ENCODE measurements at regions not wholly inside any gene's neighbourhood (a gene's known extent, or its start where the extent isn't known, plus 50 kb on each side); places are given as distances from the start of the nearest gene placed in this dataset.

DNA sequence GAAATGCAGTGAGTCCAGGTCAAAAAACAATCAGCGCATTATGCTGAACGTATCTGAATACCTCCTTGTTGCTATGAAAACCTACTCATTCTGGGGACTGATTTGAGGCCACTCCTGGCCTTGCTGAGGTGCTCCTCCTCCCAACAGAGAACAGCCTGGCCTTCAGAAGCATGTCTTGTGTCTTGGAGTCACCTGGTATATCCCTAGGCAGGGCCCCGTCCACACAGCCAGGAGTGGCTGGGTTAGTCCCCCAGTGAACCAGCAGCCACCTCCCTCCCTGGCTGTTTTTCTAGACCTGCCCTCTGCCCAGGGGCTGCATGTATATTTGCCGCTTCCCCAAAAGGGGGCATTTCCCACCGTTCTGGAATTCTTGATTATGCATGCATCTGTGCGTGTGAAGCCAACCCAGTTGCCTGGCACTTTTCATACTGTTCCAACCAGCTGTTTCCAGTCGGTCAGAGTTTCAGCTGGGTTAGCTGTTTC, 99.2 kb upstream of the SPATA31C2 start:
- TF ChIP-seq, protein P1, sequence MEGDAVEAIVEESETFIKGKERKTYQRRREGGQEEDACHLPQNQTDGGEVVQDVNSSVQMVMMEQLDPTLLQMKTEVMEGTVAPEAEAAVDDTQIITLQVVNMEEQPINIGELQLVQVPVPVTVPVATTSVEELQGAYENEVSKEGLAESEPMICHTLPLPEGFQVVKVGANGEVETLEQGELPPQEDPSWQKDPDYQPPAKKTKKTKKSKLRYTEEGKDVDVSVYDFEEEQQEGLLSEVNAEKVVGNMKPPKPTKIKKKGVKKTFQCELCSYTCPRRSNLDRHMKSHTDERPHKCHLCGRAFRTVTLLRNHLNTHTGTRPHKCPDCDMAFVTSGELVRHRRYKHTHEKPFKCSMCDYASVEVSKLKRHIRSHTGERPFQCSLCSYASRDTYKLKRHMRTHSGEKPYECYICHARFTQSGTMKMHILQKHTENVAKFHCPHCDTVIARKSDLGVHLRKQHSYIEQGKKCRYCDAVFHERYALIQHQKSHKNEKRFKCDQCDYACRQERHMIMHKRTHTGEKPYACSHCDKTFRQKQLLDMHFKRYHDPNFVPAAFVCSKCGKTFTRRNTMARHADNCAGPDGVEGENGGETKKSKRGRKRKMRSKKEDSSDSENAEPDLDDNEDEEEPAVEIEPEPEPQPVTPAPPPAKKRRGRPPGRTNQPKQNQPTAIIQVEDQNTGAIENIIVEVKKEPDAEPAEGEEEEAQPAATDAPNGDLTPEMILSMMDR (IDR thresholded peaks at IDR 0.05; ENCODE audit: low read depth, low read length, poor library complexity, severe bottlenecking): no peak
- TF ChIP-seq EZH2phosphoT487 (IDR thresholded peaks at IDR 0.05; ENCODE audit: borderline replicate concordance, low read length): no peak

Measured in DOHH2 (cell line).